GM18861 (cell line): ENCODE measurements at regions not wholly inside any gene's neighbourhood (a gene's known extent, or its start where the extent isn't known, plus 50 kb on each side); places are given as distances from the start of the nearest gene placed in this dataset.
"Not testable (repeated sequence)": the region's sequence is repeated elsewhere in the genome, so short reads cannot be mapped to it uniquely, and the experiment has no call there.

Experiments
- ATAC-seq: cut with Tn5 transposase; IDR thresholded peaks from one replicate; pipeline ENCODE4 v1.9.1; 2021; ENCODE audit not compliant: unreplicated experiment

GRCh38 chr1:223992456-223993246 lies 121.3 kb upstream of the FBXO28 start:
- peak; percentile 100 for ATAC-seq

- not testable (repeated sequence) for ATAC-seq
These were observed 122.5 kb upstream of the FBXO28 start for GRCh38 chr1:223991297-223991857.

GRCh38 chr1:223961985-223962384 lies 116.2 kb upstream of the TP53BP2 start:
- not testable (repeated sequence) for ATAC-seq

GRCh38 chr1:223952801-223953200 lies 107.1 kb upstream of the TP53BP2 start:
- ATAC-seq = not testable (repeated sequence)

GRCh38 chr1:223951551-223951950 lies 105.8 kb upstream of the TP53BP2 start:
- not testable (repeated sequence) for ATAC-seq

GRCh38 chr1:223949944-223950343 lies 104.2 kb upstream of the TP53BP2 start:
- not testable (repeated sequence) for ATAC-seq

GRCh38 chr1:223948041-223948440 lies 102.3 kb upstream of the TP53BP2 start:
- not testable (repeated sequence) for ATAC-seq

- ATAC-seq = not testable (repeated sequence)
These were observed 90.8 kb upstream of the TP53BP2 start for GRCh38 chr1:223936592-223936991.

- not testable (repeated sequence) for ATAC-seq
These were observed 85.7 kb upstream of the TP53BP2 start for GRCh38 chr1:223931476-223931875.

- ATAC-seq = not testable (repeated sequence)
These were observed 75.1 kb upstream of the TP53BP2 start for GRCh38 chr1:223920805-223921204.

GRCh38 chr1:223915476-223915875 lies 69.7 kb upstream of the TP53BP2 start:
- ATAC-seq = not testable (repeated sequence)

- ATAC-seq = not testable (repeated sequence)
These were observed 68.0 kb upstream of the TP53BP2 start for GRCh38 chr1:223913715-223914114.

- not testable (repeated sequence) for ATAC-seq
These were observed 62.3 kb upstream of the TP53BP2 start for GRCh38 chr1:223907943-223908587.

GRCh38 chr1:223903221-223903620 lies 57.5 kb upstream of the TP53BP2 start:
- ATAC-seq = not testable (repeated sequence)

- ATAC-seq = not testable (repeated sequence)
These were observed 54.0 kb upstream of the TP53BP2 start for GRCh38 chr1:223899775-223900174.

GRCh38 chr1:223897097-223897496 lies 51.4 kb upstream of the TP53BP2 start:
- ATAC-seq = not testable (repeated sequence)

- ATAC-seq = not testable (repeated sequence)
These were observed 50.2 kb upstream of the TP53BP2 start for GRCh38 chr1:223895950-223896349.
